GM23338 (cell line): ENCODE measurements at regions not wholly inside any gene's neighbourhood (a gene's known extent, or its start where the extent isn't known, plus 50 kb on each side); places are given as distances from the start of the nearest gene placed in this dataset.

ENCODE experiments used
- ATAC-seq: fragments of 200-7000 bp; cut with Tn5 transposase; 3 replicates; pipeline ENCODE4 v1.9.1; 2020
- DNase-seq: peaks from one replicate; pipeline ENCODE4 v3.0.0-alpha.2; 2015; ENCODE audit warnings: low spot score
- H2AFZ ChIP-seq: fragments of 200-600 bp; sonication (generic); 2 replicates; pipeline ENCODE4 v1.8.0; 2016; ENCODE audit warnings: antibody characterized with exemption, mild to moderate bottlenecking, moderate library complexity
- H3F3A ChIP-seq: fragments of 200-600 bp; sonication (generic); replicated peaks from 2 replicates; pipeline ENCODE4 v1.8.0; 2017; ENCODE audit warnings: antibody characterized with exemption, mixed run types, low read depth
- H3K27ac ChIP-seq: fragments of 200-600 bp; sonication (generic); 2 replicates; pipeline ENCODE4 v1.6.1; 2016; ENCODE audit warnings: low read depth
- H3K27me3 ChIP-seq: fragments of 200-600 bp; sonication (generic); 2 replicates; pipeline ENCODE4 v1.8.0; 2016; ENCODE audit warnings: mild to moderate bottlenecking, mixed run types, moderate library complexity; ENCODE audit not compliant: insufficient read depth
- H3K36me3 ChIP-seq: fragments of 200-600 bp; sonication (generic); 2 replicates; pipeline ENCODE4 v1.8.0; 2016; ENCODE audit warnings: mild to moderate bottlenecking; ENCODE audit not compliant: insufficient read depth
- H3K4me1 ChIP-seq: fragments of 200-600 bp; sonication (generic); 2 replicates; pipeline ENCODE4 v1.8.0; 2016; ENCODE audit warnings: mild to moderate bottlenecking, moderate library complexity; ENCODE audit not compliant: insufficient read depth
- H3K4me2 ChIP-seq: fragments of 200-600 bp; sonication (generic); 2 replicates; pipeline ENCODE4 v1.7.1; 2017; ENCODE audit warnings: mixed run types
- H3K4me3 ChIP-seq: fragments of 200-600 bp; sonication (generic); 2 replicates; pipeline ENCODE4 v1.6.1; 2016; ENCODE audit warnings: mixed run types
- H3K79me2 ChIP-seq: fragments of 200-600 bp; sonication (generic); replicated peaks from 2 replicates; pipeline ENCODE4 v1.8.0; 2017; ENCODE audit warnings: mild to moderate bottlenecking; ENCODE audit not compliant: insufficient read depth
- H3K9me2 ChIP-seq: fragments of 200-600 bp; sonication (generic); 2 replicates; pipeline ENCODE4 v1.8.0; 2017; ENCODE audit not compliant: insufficient read depth
- H4K20me1 ChIP-seq: fragments of 200-600 bp; sonication (generic); replicated peaks from 2 replicates; pipeline ENCODE4 v1.8.0; 2017; ENCODE audit warnings: mild to moderate bottlenecking; ENCODE audit not compliant: insufficient read depth
- H3K27ac Mint-ChIP-seq: 2 replicates; pipeline ENCODE4 v1.8.0; 2020; ENCODE audit warnings: inconsistent platforms, mild to moderate bottlenecking, moderate library complexity, mixed read lengths
- H3K27me3 Mint-ChIP-seq: 3 replicates; pipeline ENCODE4 v1.8.0; 2022; ENCODE audit warnings: low read depth, mild to moderate bottlenecking, moderate library complexity, mixed read lengths, inconsistent platforms; ENCODE audit not compliant: insufficient read depth, poor library complexity
- H3K36me3 Mint-ChIP-seq: 3 replicates; pipeline ENCODE4 v1.8.0; 2021; ENCODE audit warnings: low read depth, mild to moderate bottlenecking, inconsistent platforms, moderate library complexity, mixed read lengths
- H3K4me1 Mint-ChIP-seq: 3 replicates; pipeline ENCODE4 v1.8.0; 2020; ENCODE audit warnings: mild to moderate bottlenecking, inconsistent platforms, mixed read lengths
- H3K4me3 Mint-ChIP-seq: 3 replicates; pipeline ENCODE4 v1.8.0; 2021; ENCODE audit warnings: moderate library complexity, mild to moderate bottlenecking, inconsistent platforms, mixed read lengths
- H3K9me3 Mint-ChIP-seq: 3 replicates; pipeline ENCODE4 v1.8.0; 2020; ENCODE audit warnings: moderate library complexity, mild to moderate bottlenecking, inconsistent platforms, mixed read lengths
- CTCF ChIP-seq, 2 experiments: fragments of 200-600 bp in 1 of 2; sonication (generic) in 1 of 2; conservative IDR thresholded peaks; 2 replicates each; pipeline versions ENCODE4 v1.5.1 to v1.6.1; 2016 to 2017; ENCODE audit warnings: antibody characterized with exemption in 2 of 2, low read depth in 2 of 2, mild to moderate bottlenecking in 2 of 2, moderate library complexity in 1 of 2
- ETS1 ChIP-seq: IDR thresholded peaks from 2 replicates; pipeline ENCODE4 v1.6.1; 2016; ENCODE audit warnings: antibody characterized with exemption
- STAT1 ChIP-seq: IDR thresholded peaks from one replicate; pipeline ENCODE4 v1.6.1; 2016; ENCODE audit warnings: antibody characterized with exemption; ENCODE audit not compliant: unreplicated experiment
- ZNF462 ChIP-seq: fragments of 250-450 bp; sonication (Bioruptor Pico); IDR thresholded peaks from 2 replicates; pipeline ENCODE4 v1.5.0; 2020; ENCODE audit warnings: mild to moderate bottlenecking, moderate library complexity

- no peak for TF ChIP-seq ZNF462 (CRISPR knock-in tag)
These were observed 553.8 kb upstream of the PRMT6 start (continued) for GRCh38 chr1:106502659-106503058.

GRCh38 chr1:106515375-106515774 lies 541.1 kb upstream of the PRMT6 start:
- Mint-ChIP-seq H3K9me3 (no peaks in the 10 kb centered on the region), H3K27ac (no peak overlapping the region), H3K36me3 (no peaks in the 10 kb centered on the region), H3K27me3 (no peaks in the 10 kb centered on the region), H3K4me1 (peaks cover 16% of the 10 kb centered on the region), H3K4me3 (no peak overlapping the region)
- Histone ChIP-seq H3K36me3 (no peaks in the 10 kb centered on the region), H3K4me2 (no peak overlapping the region), H3K27ac (no peak overlapping the region), H4K20me1 (no peaks in the 10 kb centered on the region), H3K4me3 (no peak overlapping the region), H3K4me1 (0 out of 2 replicates have a peak, but pooled peaks cover 4% of the 10 kb centered on the region), H3K9me2 (peaks cover 9% of the 10 kb centered on the region; the same call in 1 of the 2 replicates), H3K27me3 (no peaks in the 10 kb centered on the region), H3K79me2 (no peaks in the 10 kb centered on the region), H3F3A (no peaks in the 10 kb centered on the region), H2AFZ (peak overlapping the region; percentile 40; the same call in 1 of the 2 replicates)
- no peak for DNase-seq
- ATAC-seq = no peak
- TF ChIP-seq ZNF462 (CRISPR knock-in tag) = no peak
- TF ChIP-seq ETS1 = no peak
- no peak for TF ChIP-seq STAT1
- no peak for TF ChIP-seq CTCF (conservative IDR thresholded peaks at IDR 0.05; ENCODE audit: low read depth in 2 of 2)
